Peyer's patch (tissue), 4 donors: ENCODE measurements at regions not wholly inside any gene's neighbourhood (a gene's known extent, or its start where the extent isn't known, plus 50 kb on each side); places are given as distances from the start of the nearest gene placed in this dataset.

Experiments
- POLR2A ChIP-seq, 2 donors: fragments of 450-650 bp; IDR thresholded peaks; one replicate each; pipeline ENCODE4 v1.5.1; 2017; ENCODE audit warnings: antibody characterized with exemption in 2 of 2, mild to moderate bottlenecking in 2 of 2, moderate library complexity in 2 of 2
- TF ChIP-seq, protein P1 (sequence below), 6 experiments: fragments of 450-650 bp in 4 of 6; fragments of 200-600 bp in 2 of 6; sonication (generic) in 1 of 6; IDR thresholded peaks; one replicate each; pipeline ENCODE4 v1.5.1; 2017 to 2019; ENCODE audit warnings: antibody characterized with exemption in 6 of 6, mild to moderate bottlenecking in 3 of 6, moderate library complexity in 1 of 6

GRCh38 chr14:85288041-85288440 is 241.9 kb upstream of the FLRT2 start:
- TF ChIP-seq, protein P1, sequence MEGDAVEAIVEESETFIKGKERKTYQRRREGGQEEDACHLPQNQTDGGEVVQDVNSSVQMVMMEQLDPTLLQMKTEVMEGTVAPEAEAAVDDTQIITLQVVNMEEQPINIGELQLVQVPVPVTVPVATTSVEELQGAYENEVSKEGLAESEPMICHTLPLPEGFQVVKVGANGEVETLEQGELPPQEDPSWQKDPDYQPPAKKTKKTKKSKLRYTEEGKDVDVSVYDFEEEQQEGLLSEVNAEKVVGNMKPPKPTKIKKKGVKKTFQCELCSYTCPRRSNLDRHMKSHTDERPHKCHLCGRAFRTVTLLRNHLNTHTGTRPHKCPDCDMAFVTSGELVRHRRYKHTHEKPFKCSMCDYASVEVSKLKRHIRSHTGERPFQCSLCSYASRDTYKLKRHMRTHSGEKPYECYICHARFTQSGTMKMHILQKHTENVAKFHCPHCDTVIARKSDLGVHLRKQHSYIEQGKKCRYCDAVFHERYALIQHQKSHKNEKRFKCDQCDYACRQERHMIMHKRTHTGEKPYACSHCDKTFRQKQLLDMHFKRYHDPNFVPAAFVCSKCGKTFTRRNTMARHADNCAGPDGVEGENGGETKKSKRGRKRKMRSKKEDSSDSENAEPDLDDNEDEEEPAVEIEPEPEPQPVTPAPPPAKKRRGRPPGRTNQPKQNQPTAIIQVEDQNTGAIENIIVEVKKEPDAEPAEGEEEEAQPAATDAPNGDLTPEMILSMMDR (IDR thresholded peaks at IDR 0.05): no peak
- TF ChIP-seq POLR2A (IDR thresholded peaks at IDR 0.05): no peak
